ENCODE measurements at regions not wholly inside any gene's neighbourhood (a gene's known extent, or its start where the extent isn't known, plus 50 kb on each side); places are given as distances from the start of the nearest gene placed in this dataset.

- Mint-ChIP-seq H3K4me3 (no peak overlapping the region), H3K4me1 (no peaks in the 10 kb centered on the region), H3K27ac (no peak overlapping the region), H3K27me3 (no peaks in the 10 kb centered on the region), H3K36me3 (no peaks in the 10 kb centered on the region), H3K9me3 (peaks cover 7 to 34% (median 15%) of the 10 kb centered on the region in 8 donors)
- no peak for DNase-seq
- no peaks in the 10 kb centered on the region for H3K9me3 ChIP-seq (ENCODE audit: control insufficient read depth in 1 of 2, low read length in 2 of 2)
- intact Hi-C loops (cut with micrococcal nuclease): no loop called here
- no peaks in the 10 kb centered on the region for H3K27me3 ChIP-seq (ENCODE audit: insufficient read depth, low read length)
- CTCF ChIA-PET (ENCODE audit: partially characterized antibody): no interaction called here
- POLR2A ChIA-PET (ENCODE audit: partially characterized antibody): no interaction called here
- no peaks in the 10 kb centered on the region for H3K36me3 ChIP-seq (ENCODE audit: insufficient read depth, low read length)
- H3K4me1 ChIP-seq (ENCODE audit: insufficient read depth, low read length): no peaks in the 10 kb centered on the region
- no peak overlapping the region for H3K27ac ChIP-seq (ENCODE audit: low read depth, low read length)
- no peak overlapping the region for H3K4me3 ChIP-seq (ENCODE audit: low read length in 2 of 2)
Observed at GRCh38 chr14:29301571-29301970, 535.0 kb downstream of the FOXG1 start.

- Histone ChIP-seq H3K27ac (ENCODE audit: low read depth, low read length) (no peak overlapping the region), H3K27me3 (ENCODE audit: insufficient read depth, low read length) (no peaks in the 10 kb centered on the region), H3K4me1 (ENCODE audit: insufficient read depth, low read length) (no peaks in the 10 kb centered on the region), H3K36me3 (ENCODE audit: insufficient read depth, low read length) (no peaks in the 10 kb centered on the region), H3K4me3 (ENCODE audit: low read length in 2 of 2) (no peak overlapping the region), H3K9me3 (ENCODE audit: control insufficient read depth in 1 of 2, low read length in 2 of 2) (no peaks in the 10 kb centered on the region)
- Mint-ChIP-seq H3K27ac (no peak overlapping the region), H3K4me1 (no peaks in the 10 kb centered on the region), H3K27me3 (no peaks in the 10 kb centered on the region), H3K36me3 (no peaks in the 10 kb centered on the region), H3K9me3 (peaks cover 0 to 24% (median 5%) of the 10 kb centered on the region in 8 donors), H3K4me3 (no peak overlapping the region)
- no peak for DNase-seq
- intact Hi-C loops (cut with micrococcal nuclease): no loop called here
- ChIA-PET POLR2A (ENCODE audit: partially characterized antibody) (no interaction called here), CTCF (ENCODE audit: partially characterized antibody) (no interaction called here)
Observed at GRCh38 chr14:29310210-29310609, 543.6 kb downstream of the FOXG1 start.

- no peak overlapping the region for H3K4me3 Mint-ChIP-seq
- no peaks in the 10 kb centered on the region for H3K27me3 Mint-ChIP-seq
- H3K4me3 ChIP-seq (ENCODE audit: low read length in 2 of 2): no peak overlapping the region
- H3K36me3 ChIP-seq (ENCODE audit: insufficient read depth, low read length): no peaks in the 10 kb centered on the region
- no peaks in the 10 kb centered on the region for H3K4me1 ChIP-seq (ENCODE audit: insufficient read depth, low read length)
- no peaks in the 10 kb centered on the region for H3K27me3 ChIP-seq (ENCODE audit: insufficient read depth, low read length)
- no peak for DNase-seq
- H3K9me3 ChIP-seq (ENCODE audit: control insufficient read depth in 1 of 2, low read length in 2 of 2): no peaks in the 10 kb centered on the region
- H3K4me1 Mint-ChIP-seq: no peaks in the 10 kb centered on the region
- ChIA-PET CTCF (ENCODE audit: partially characterized antibody) (no interaction called here), POLR2A (ENCODE audit: partially characterized antibody) (no interaction called here)
- H3K36me3 Mint-ChIP-seq: no peaks in the 10 kb centered on the region
- no peak overlapping the region for H3K27ac ChIP-seq (ENCODE audit: low read depth, low read length)
- H3K9me3 Mint-ChIP-seq: peaks cover 0 to 24% (median 5%) of the 10 kb centered on the region in 8 donors
- intact Hi-C loops (cut with micrococcal nuclease): no loop called here
- H3K27ac Mint-ChIP-seq: no peak overlapping the region
Observed at GRCh38 chr14:29310757-29311156, 544.2 kb downstream of the FOXG1 start.

DNA sequence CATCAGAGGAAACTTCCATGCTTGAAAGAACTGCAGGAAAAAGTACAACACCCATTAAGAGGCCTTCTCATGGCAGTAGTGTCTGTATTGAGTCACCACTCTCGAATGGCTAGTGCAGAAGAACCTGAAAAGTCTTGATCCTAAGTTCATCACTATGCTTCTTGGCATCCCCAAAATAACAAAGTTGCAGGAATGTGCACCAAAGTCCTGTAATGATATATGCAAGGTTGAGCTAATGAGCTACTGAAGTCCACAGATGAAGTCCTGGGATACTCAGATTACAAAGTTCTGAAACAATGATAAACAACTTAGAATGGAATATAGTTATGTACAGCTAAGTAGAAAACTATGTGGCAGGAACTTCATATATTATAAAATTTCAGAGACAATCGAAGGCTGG, 545.4 kb downstream of the FOXG1 start:
- Mint-ChIP-seq H3K27me3 (no peaks in the 10 kb centered on the region), H3K4me1 (no peaks in the 10 kb centered on the region), H3K36me3 (no peaks in the 10 kb centered on the region), H3K9me3 (peaks cover 0 to 28% (median 6%) of the 10 kb centered on the region in 8 donors), H3K27ac (no peak overlapping the region), H3K4me3 (no peak overlapping the region)
- Histone ChIP-seq H3K4me1 (ENCODE audit: insufficient read depth, low read length) (no peaks in the 10 kb centered on the region), H3K4me3 (ENCODE audit: low read length in 2 of 2) (no peak overlapping the region), H3K9me3 (ENCODE audit: control insufficient read depth in 1 of 2, low read length in 2 of 2) (no peaks in the 10 kb centered on the region), H3K36me3 (ENCODE audit: insufficient read depth, low read length) (no peaks in the 10 kb centered on the region), H3K27me3 (ENCODE audit: insufficient read depth, low read length) (no peaks in the 10 kb centered on the region), H3K27ac (ENCODE audit: low read depth, low read length) (no peak overlapping the region)
- ChIA-PET POLR2A (ENCODE audit: partially characterized antibody) (no interaction called here), CTCF (ENCODE audit: partially characterized antibody) (no interaction called here)
- no peak for DNase-seq
- intact Hi-C loops (cut with micrococcal nuclease): no loop called here

DNA sequence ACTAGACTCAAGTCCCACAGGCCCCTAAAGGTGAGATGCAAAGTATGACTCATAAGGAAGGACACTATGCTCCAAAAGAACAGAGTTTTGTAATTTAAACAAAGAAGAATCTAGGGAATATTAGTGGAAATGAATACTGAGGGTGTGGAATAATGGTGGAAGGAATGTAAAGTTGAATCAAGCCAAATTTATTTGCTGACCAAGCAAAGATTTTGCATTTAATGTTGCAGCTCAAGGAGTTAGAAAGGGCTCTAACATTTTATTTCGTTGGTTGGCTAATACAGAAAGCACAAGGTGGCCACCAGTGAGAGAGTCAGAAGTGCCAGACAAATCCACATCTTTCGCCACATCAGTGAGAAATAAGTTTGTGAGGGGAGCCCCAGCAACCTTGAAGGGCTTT, 550.3 kb downstream of the FOXG1 start:
- H3K4me3 Mint-ChIP-seq: no peak overlapping the region
- intact Hi-C loops (cut with micrococcal nuclease): no loop called here
- ChIA-PET CTCF (ENCODE audit: partially characterized antibody) (no interaction called here), POLR2A (ENCODE audit: partially characterized antibody) (no interaction called here)
- H3K9me3 ChIP-seq (ENCODE audit: control insufficient read depth in 1 of 2, low read length in 2 of 2): peaks cover 0 to 4% of the 10 kb centered on the region in 2 donors
- H3K4me1 Mint-ChIP-seq: no peaks in the 10 kb centered on the region
- H3K27ac ChIP-seq (ENCODE audit: low read depth, low read length): no peak overlapping the region
- no peak overlapping the region for H3K27ac Mint-ChIP-seq
- no peak for DNase-seq
- peaks cover 0 to 1% of the 10 kb centered on the region in 2 donors for H3K27me3 Mint-ChIP-seq
- peaks cover 2 to 21% (median 14%) of the 10 kb centered on the region in 8 donors for H3K9me3 Mint-ChIP-seq
- no peak overlapping the region for H3K4me3 ChIP-seq (ENCODE audit: low read length in 2 of 2)
- H3K36me3 Mint-ChIP-seq: no peaks in the 10 kb centered on the region
- H3K27me3 ChIP-seq (ENCODE audit: insufficient read depth, low read length): no peaks in the 10 kb centered on the region
- H3K36me3 ChIP-seq (ENCODE audit: insufficient read depth, low read length): no peaks in the 10 kb centered on the region
- H3K4me1 ChIP-seq (ENCODE audit: insufficient read depth, low read length): no peaks in the 10 kb centered on the region

- no peak overlapping the region for H3K4me3 Mint-ChIP-seq
- no peaks in the 10 kb centered on the region for H3K4me1 Mint-ChIP-seq
- H3K9me3 Mint-ChIP-seq: peaks cover 2 to 19% (median 14%) of the 10 kb centered on the region in 8 donors
- no peak for DNase-seq
- no peaks in the 10 kb centered on the region for H3K36me3 Mint-ChIP-seq
- Histone ChIP-seq H3K4me1 (ENCODE audit: insufficient read depth, low read length) (no peaks in the 10 kb centered on the region), H3K9me3 (ENCODE audit: control insufficient read depth in 1 of 2, low read length in 2 of 2) (peaks cover 0 to 4% of the 10 kb centered on the region in 2 donors), H3K27ac (ENCODE audit: low read depth, low read length) (no peak overlapping the region), H3K27me3 (ENCODE audit: insufficient read depth, low read length) (no peaks in the 10 kb centered on the region), H3K4me3 (ENCODE audit: low read length in 2 of 2) (no peak overlapping the region), H3K36me3 (ENCODE audit: insufficient read depth, low read length) (no peaks in the 10 kb centered on the region)
- ChIA-PET CTCF (ENCODE audit: partially characterized antibody) (no interaction called here), POLR2A (ENCODE audit: partially characterized antibody) (no interaction called here)
- peaks cover 0 to 1% of the 10 kb centered on the region in 2 donors for H3K27me3 Mint-ChIP-seq
- intact Hi-C loops (cut with micrococcal nuclease): no loop called here
- no peak overlapping the region for H3K27ac Mint-ChIP-seq
Observed at GRCh38 chr14:29317423-29317822, 550.8 kb downstream of the FOXG1 start.

DNA sequence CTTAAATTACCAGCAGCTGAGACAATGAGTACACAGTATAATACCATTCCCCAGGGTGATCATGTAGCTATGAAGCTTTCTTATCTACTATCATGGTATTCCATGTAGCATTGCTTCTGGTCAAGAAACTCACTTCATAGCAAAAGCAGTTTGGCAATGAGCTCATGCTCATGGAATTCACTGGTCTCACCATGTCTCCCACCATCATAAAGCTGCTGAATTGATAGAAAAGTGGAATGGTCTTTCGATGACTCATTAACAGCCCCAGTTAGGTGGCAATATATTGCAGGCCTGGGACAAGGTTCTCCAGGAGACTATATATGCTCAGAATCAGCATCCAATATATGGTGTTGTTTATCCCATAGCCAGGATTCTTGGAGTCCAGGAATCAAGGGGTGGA, 553.7 kb downstream of the FOXG1 start:
- ChIA-PET POLR2A (ENCODE audit: partially characterized antibody) (no interaction called here), CTCF (ENCODE audit: partially characterized antibody) (no interaction called here)
- Mint-ChIP-seq H3K36me3 (no peaks in the 10 kb centered on the region), H3K27me3 (peaks cover 0 to 1% of the 10 kb centered on the region in 2 donors), H3K9me3 (peaks cover 0 to 29% (median 13%) of the 10 kb centered on the region in 8 donors), H3K4me1 (no peaks in the 10 kb centered on the region), H3K4me3 (no peak overlapping the region), H3K27ac (no peak overlapping the region)
- H3K27me3 ChIP-seq (ENCODE audit: insufficient read depth, low read length): no peaks in the 10 kb centered on the region
- no peaks in the 10 kb centered on the region for H3K36me3 ChIP-seq (ENCODE audit: insufficient read depth, low read length)
- DNase-seq: no peak
- peaks cover 0 to 4% of the 10 kb centered on the region in 2 donors for H3K9me3 ChIP-seq (ENCODE audit: control insufficient read depth in 1 of 2, low read length in 2 of 2)
- H3K27ac ChIP-seq (ENCODE audit: low read depth, low read length): no peak overlapping the region
- intact Hi-C loops (cut with micrococcal nuclease): no loop called here
- no peaks in the 10 kb centered on the region for H3K4me1 ChIP-seq (ENCODE audit: insufficient read depth, low read length)
- H3K4me3 ChIP-seq (ENCODE audit: low read length in 2 of 2): no peak overlapping the region

DNA sequence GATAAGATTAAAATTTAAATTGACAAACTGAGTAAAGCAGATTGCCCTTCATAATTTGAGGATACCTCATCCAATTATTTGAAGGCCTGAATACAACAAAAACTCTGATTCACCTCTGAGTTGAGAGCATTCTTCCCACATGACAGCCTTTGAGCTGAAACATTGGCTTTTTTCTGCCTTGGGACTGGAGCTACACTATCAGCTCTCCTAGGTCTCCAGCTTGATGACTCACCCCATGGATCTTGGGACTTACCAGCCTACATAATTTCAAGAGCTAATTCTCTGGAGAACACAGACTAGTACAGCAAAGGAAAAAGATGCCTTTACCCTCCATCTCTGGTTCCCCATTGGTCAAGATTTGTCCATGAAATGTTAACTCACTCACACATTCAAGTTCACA, 555.1 kb downstream of the FOXG1 start:
- H3K9me3 ChIP-seq (ENCODE audit: control insufficient read depth in 1 of 2, low read length in 2 of 2): peaks cover 0 to 4% of the 10 kb centered on the region in 2 donors
- no peaks in the 10 kb centered on the region for H3K36me3 Mint-ChIP-seq
- no peak overlapping the region for H3K4me3 Mint-ChIP-seq
- no peak overlapping the region for H3K27ac Mint-ChIP-seq
- H3K36me3 ChIP-seq (ENCODE audit: insufficient read depth, low read length): no peaks in the 10 kb centered on the region
- no peak overlapping the region for H3K4me3 ChIP-seq (ENCODE audit: low read length in 2 of 2)
- H3K27me3 ChIP-seq (ENCODE audit: insufficient read depth, low read length): no peaks in the 10 kb centered on the region
- POLR2A ChIA-PET (ENCODE audit: partially characterized antibody): no interaction called here
- H3K27me3 Mint-ChIP-seq: peaks cover 0 to 1% of the 10 kb centered on the region in 2 donors
- H3K27ac ChIP-seq (ENCODE audit: low read depth, low read length): no peak overlapping the region
- CTCF ChIA-PET (ENCODE audit: partially characterized antibody): no interaction called here
- no peaks in the 10 kb centered on the region for H3K4me1 ChIP-seq (ENCODE audit: insufficient read depth, low read length)
- H3K4me1 Mint-ChIP-seq: no peaks in the 10 kb centered on the region
- H3K9me3 Mint-ChIP-seq: peaks cover 0 to 28% (median 14%) of the 10 kb centered on the region in 8 donors
- intact Hi-C loops (cut with micrococcal nuclease): no loop called here
- no peak for DNase-seq

Measured in CD4-positive, alpha-beta memory T cell (primary cell).